Ovary (tissue), 3 donors: ENCODE measurements at regions not wholly inside any gene's neighbourhood (a gene's known extent, or its start where the extent isn't known, plus 50 kb on each side); places are given as distances from the start of the nearest gene placed in this dataset.

Experiments
- CTCF ChIP-seq, 3 donors: fragments of 450-650 bp in 2 of 3; fragments of 200-600 bp in 1 of 3; IDR thresholded peaks; one replicate each; pipeline versions ENCODE4 v1.5.1 to v1.8.0; 2016 to 2022; ENCODE audit warnings: antibody characterized with exemption in 3 of 3, mild to moderate bottlenecking in 1 of 3
- EP300 ChIP-seq: sonication (generic); formaldehyde crosslinking; IDR thresholded peaks from one replicate; pipeline ENCODE4 v1.6.1; 2017; ENCODE audit warnings: antibody characterized with exemption
- POLR2A ChIP-seq: fragments of 450-650 bp; IDR thresholded peaks from one replicate; pipeline ENCODE4 v1.6.1; 2017; ENCODE audit warnings: antibody characterized with exemption, mild to moderate bottlenecking, moderate library complexity
- donor health status: DM: no; HTN: no; CAD: no.

GRCh38 chr2:193446967-193447366 is 1252.2 kb upstream of the TMEFF2 start:
- TF ChIP-seq CTCF (IDR thresholded peaks at IDR 0.05) (no peak), EP300 (no peak), POLR2A (no peak)
